GM23338 (cell line): ENCODE measurements at regions not wholly inside any gene's neighbourhood (a gene's known extent, or its start where the extent isn't known, plus 50 kb on each side); places are given as distances from the start of the nearest gene placed in this dataset.

Experiments used
- CTCF ChIP-seq, 2 experiments: fragments of 200-600 bp in 1 of 2; sonication (generic) in 1 of 2; conservative IDR thresholded peaks; 2 replicates each; pipeline versions ENCODE4 v1.5.1 to v1.6.1; 2016 to 2017; ENCODE audit warnings: antibody characterized with exemption in 2 of 2, low read depth in 2 of 2, mild to moderate bottlenecking in 2 of 2, moderate library complexity in 1 of 2
- EZH2 ChIP-seq: fragments of 200-600 bp; sonication (generic); IDR thresholded peaks from one replicate; pipeline ENCODE4 v1.8.0; 2017; ENCODE audit warnings: antibody characterized with exemption, mild to moderate bottlenecking, low read depth; ENCODE audit not compliant: unreplicated experiment
- POLR2AphosphoS5 ChIP-seq: IDR thresholded peaks from 2 replicates; pipeline ENCODE4 v1.6.1; 2016; ENCODE audit warnings: antibody characterized with exemption, low read depth

- TF ChIP-seq EZH2 (no peak), CTCF (conservative IDR thresholded peaks at IDR 0.05; ENCODE audit: low read depth in 2 of 2) (no peak), POLR2AphosphoS5 (no peak)
Measured at GRCh38 chr1:4523551-4523950, 130.9 kb upstream of the AJAP1 start.
